NB4 (cell line): ENCODE measurements at regions not wholly inside any gene's neighbourhood (a gene's known extent, or its start where the extent isn't known, plus 50 kb on each side); places are given as distances from the start of the nearest gene placed in this dataset.

ENCODE experiments used
- POLR2A ChIP-seq: IDR thresholded peaks from 2 replicates; pipeline ENCODE4 v1.6.1; 2011; ENCODE audit warnings: mild to moderate bottlenecking; ENCODE audit not compliant: insufficient read length; ENCODE audit errors: extremely low read depth
- TF ChIP-seq, protein P1 (sequence below): IDR thresholded peaks from one replicate; pipeline ENCODE4 v1.5.1; 2012; ENCODE audit warnings: low read depth, low read length

DNA sequence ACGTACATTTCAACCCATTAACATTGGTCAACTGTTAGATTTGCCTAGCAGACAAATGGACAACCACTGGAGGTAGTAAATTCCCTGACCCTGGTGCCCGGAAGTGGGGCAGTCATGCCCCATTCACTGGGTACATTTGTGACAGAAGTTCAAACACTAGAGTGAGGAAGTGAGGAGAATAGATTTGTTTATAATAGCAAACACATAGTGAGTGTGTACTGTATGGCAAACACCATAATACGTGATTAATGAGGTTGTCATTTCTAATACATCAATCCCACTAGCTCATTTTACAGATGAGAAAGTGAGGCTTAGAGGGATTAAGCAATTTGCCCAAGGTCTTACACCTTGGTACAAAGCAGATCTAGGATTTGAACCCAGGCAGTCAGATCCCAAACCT lies 181.9 kb upstream of the MKLN1 start:
- TF ChIP-seq, protein P1, sequence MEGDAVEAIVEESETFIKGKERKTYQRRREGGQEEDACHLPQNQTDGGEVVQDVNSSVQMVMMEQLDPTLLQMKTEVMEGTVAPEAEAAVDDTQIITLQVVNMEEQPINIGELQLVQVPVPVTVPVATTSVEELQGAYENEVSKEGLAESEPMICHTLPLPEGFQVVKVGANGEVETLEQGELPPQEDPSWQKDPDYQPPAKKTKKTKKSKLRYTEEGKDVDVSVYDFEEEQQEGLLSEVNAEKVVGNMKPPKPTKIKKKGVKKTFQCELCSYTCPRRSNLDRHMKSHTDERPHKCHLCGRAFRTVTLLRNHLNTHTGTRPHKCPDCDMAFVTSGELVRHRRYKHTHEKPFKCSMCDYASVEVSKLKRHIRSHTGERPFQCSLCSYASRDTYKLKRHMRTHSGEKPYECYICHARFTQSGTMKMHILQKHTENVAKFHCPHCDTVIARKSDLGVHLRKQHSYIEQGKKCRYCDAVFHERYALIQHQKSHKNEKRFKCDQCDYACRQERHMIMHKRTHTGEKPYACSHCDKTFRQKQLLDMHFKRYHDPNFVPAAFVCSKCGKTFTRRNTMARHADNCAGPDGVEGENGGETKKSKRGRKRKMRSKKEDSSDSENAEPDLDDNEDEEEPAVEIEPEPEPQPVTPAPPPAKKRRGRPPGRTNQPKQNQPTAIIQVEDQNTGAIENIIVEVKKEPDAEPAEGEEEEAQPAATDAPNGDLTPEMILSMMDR = no peak
- no peak for TF ChIP-seq POLR2A
